ENCODE measurements at regions not wholly inside any gene's neighbourhood (a gene's known extent, or its start where the extent isn't known, plus 50 kb on each side); places are given as distances from the start of the nearest gene placed in this dataset.

DNA sequence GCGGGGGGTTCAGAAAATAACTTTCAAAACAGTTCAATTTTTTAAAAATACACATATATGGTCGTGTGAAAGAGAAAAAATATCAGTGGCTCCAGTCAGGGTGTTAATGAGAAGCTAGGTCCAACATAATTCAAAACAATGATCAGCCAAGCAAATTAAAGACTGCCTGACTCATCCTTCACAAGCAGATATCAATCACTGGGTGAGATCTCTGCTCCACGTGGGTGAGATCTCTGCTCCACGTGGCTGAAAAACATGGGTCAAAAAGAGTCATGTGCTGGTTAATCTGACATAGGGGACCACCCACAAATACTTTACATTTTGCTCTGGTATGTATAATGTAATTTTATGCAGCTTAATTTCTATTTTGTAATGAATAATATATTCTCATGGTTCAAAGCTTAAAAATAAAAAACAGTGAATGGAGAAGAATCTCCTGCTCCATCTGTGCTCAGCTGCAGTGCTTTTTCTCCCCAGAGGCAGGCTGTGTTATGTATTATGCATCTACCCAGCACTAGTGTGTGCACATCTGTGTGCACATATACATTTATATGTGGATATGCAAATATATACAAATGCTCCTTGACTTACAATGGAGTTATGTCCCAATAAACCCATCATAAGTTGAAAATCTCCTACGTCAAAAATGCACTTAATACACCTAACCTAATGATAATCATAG lies 93.1 kb upstream of the S1PR3 start:
- TF ChIP-seq, protein P1, sequence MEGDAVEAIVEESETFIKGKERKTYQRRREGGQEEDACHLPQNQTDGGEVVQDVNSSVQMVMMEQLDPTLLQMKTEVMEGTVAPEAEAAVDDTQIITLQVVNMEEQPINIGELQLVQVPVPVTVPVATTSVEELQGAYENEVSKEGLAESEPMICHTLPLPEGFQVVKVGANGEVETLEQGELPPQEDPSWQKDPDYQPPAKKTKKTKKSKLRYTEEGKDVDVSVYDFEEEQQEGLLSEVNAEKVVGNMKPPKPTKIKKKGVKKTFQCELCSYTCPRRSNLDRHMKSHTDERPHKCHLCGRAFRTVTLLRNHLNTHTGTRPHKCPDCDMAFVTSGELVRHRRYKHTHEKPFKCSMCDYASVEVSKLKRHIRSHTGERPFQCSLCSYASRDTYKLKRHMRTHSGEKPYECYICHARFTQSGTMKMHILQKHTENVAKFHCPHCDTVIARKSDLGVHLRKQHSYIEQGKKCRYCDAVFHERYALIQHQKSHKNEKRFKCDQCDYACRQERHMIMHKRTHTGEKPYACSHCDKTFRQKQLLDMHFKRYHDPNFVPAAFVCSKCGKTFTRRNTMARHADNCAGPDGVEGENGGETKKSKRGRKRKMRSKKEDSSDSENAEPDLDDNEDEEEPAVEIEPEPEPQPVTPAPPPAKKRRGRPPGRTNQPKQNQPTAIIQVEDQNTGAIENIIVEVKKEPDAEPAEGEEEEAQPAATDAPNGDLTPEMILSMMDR (IDR thresholded peaks at IDR 0.05), result no peak
- TF ChIP-seq POLR2A (IDR thresholded peaks at IDR 0.05), result no peak

Measured in lower leg skin (tissue), 3 donors.